A673 (cell line): ENCODE measurements at regions not wholly inside any gene's neighbourhood (a gene's known extent, or its start where the extent isn't known, plus 50 kb on each side); places are given as distances from the start of the nearest gene placed in this dataset.

Experiments used
- CTCF ChIP-seq: fragments of 300-800, 200-600 bp; sonication (generic); conservative IDR thresholded peaks from 2 replicates; pipeline ENCODE4 v1.5.1; 2017; ENCODE audit warnings: low read depth, mild to moderate bottlenecking, antibody characterized with exemption, low read length, moderate library complexity, mixed read lengths
- EZH2 ChIP-seq: fragments of 200-600 bp; sonication (generic); IDR thresholded peaks from 2 replicates; pipeline ENCODE4 v1.6.1; 2017; ENCODE audit warnings: borderline replicate concordance, low read depth, mild to moderate bottlenecking, mixed read lengths, antibody characterized with exemption, low read length; ENCODE audit not compliant: poor library complexity, severe bottlenecking

- TF ChIP-seq CTCF (no peak), EZH2 (no peak)
Observed at GRCh38 chr2:239722760-239723470, 302.2 kb downstream of the NDUFA10 start.
